NT2/D1 (cell line): ENCODE measurements at regions not wholly inside any gene's neighbourhood (a gene's known extent, or its start where the extent isn't known, plus 50 kb on each side); places are given as distances from the start of the nearest gene placed in this dataset.

Experiments used
- DNase-seq: peaks from one replicate; pipeline ENCODE4 v3.0.0-alpha.2; 2011; ENCODE audit warnings: low read depth, low spot score
- H3K27me3 ChIP-seq: 2 replicates; pipeline ENCODE4 v1.6.0; 2011; ENCODE audit warnings: mild to moderate bottlenecking; ENCODE audit not compliant: insufficient read length, insufficient read depth
- H3K36me3 ChIP-seq: 2 replicates; pipeline ENCODE4 v1.6.1; 2011; ENCODE audit warnings: mild to moderate bottlenecking, low read length, mixed read lengths; ENCODE audit not compliant: insufficient read depth, insufficient read length
- H3K4me1 ChIP-seq: 2 replicates; pipeline ENCODE4 v1.5.1; 2011; ENCODE audit not compliant: insufficient read depth, insufficient read length
- H3K4me3 ChIP-seq: 2 replicates; pipeline ENCODE4 v1.5.1; 2011; ENCODE audit warnings: low read depth; ENCODE audit not compliant: insufficient read length
- H3K9ac ChIP-seq: 2 replicates; pipeline ENCODE4 v1.6.0; 2011; ENCODE audit warnings: low read depth; ENCODE audit not compliant: insufficient read length
- H3K9me3 ChIP-seq: 2 replicates; pipeline ENCODE4 v1.5.1; 2011; ENCODE audit warnings: mild to moderate bottlenecking, low read length; ENCODE audit not compliant: insufficient read depth
- SUZ12 ChIP-seq: IDR thresholded peaks from 2 replicates; pipeline ENCODE4 v1.6.1; 2011; ENCODE audit not compliant: insufficient read length, insufficient read depth; ENCODE audit errors: extremely low read depth
- YY1 ChIP-seq: IDR thresholded peaks from 2 replicates; pipeline ENCODE4 v1.6.1; 2011; ENCODE audit not compliant: insufficient read length, insufficient read depth
- ZNF274 ChIP-seq: IDR thresholded peaks from 2 replicates; pipeline ENCODE4 v1.6.1; 2011; ENCODE audit warnings: mild to moderate bottlenecking, low read depth, low read length

- Histone ChIP-seq H3K27me3 (no peaks in the 10 kb centered on the region), H3K9me3 (no peaks in the 10 kb centered on the region), H3K4me1 (peaks cover 2% of the 10 kb centered on the region), H3K9ac (no peak overlapping the region), H3K36me3 (no peaks in the 10 kb centered on the region), H3K4me3 (no peak overlapping the region)
- TF ChIP-seq YY1: no peak
- no peak for TF ChIP-seq ZNF274
- no peak for TF ChIP-seq SUZ12
- no peak for DNase-seq
These were observed 582.4 kb upstream of the BRINP1 start for GRCh38 chr9:119951591-119951990.

DNA sequence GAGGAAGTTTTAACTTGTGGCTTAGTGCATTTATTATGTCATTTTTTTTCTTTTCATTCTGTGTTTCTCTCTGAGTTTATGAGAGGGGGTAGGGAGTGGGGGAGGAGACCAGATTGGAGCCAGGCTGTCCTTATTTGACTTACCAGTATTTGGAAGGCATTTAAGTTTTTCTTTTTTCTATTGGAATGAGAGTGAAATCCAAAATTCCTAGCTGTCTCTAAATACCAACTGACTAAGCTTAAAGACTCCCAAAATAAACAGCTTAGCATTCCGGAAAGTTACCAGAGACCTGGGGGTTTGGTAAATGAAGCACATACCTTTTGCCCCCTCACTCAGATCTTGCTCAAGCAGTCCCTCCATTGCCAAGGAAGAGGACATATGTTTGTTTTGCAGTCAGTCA is 581.9 kb upstream of the BRINP1 start:
- Histone ChIP-seq H3K4me3 (no peak overlapping the region), H3K27me3 (no peaks in the 10 kb centered on the region), H3K9ac (no peak overlapping the region), H3K36me3 (no peaks in the 10 kb centered on the region), H3K4me1 (peaks cover 2% of the 10 kb centered on the region), H3K9me3 (no peaks in the 10 kb centered on the region)
- no peak for TF ChIP-seq SUZ12
- TF ChIP-seq YY1: no peak
- no peak for TF ChIP-seq ZNF274
- DNase-seq: no peak

- TF ChIP-seq SUZ12: no peak
- no peak for TF ChIP-seq YY1
- no peak for TF ChIP-seq ZNF274
- Histone ChIP-seq H3K36me3 (no peaks in the 10 kb centered on the region), H3K9me3 (no peaks in the 10 kb centered on the region), H3K4me3 (no peak overlapping the region), H3K9ac (no peak overlapping the region), H3K27me3 (no peaks in the 10 kb centered on the region), H3K4me1 (no peaks in the 10 kb centered on the region)
- no peak for DNase-seq
These were observed 576.5 kb upstream of the BRINP1 start for GRCh38 chr9:119945686-119946085.

DNA sequence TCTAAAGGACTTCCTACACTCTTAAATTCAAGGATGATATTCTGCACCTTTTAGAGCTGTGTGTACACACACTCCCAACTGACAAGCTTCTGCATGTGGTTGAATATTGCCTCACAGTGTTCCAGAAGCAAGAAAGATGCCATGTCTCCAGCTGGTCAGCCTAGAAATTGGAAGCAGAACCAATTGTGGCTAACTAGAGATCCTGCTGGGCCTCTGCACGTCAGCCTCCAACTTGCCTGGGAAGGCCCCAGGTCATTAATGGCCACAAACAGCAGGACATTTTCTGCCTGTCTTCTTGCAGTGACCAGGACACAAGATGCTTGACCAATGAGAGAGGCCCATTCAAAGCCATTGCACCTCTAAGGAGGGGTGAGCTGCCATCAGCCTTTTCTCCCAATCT is 571.9 kb upstream of the BRINP1 start:
- H3K36me3 ChIP-seq: no peaks in the 10 kb centered on the region
- H3K4me1 ChIP-seq: peaks cover 4% of the 10 kb centered on the region
- H3K4me3 ChIP-seq: no peak overlapping the region
- no peak for DNase-seq
- no peak overlapping the region for H3K9ac ChIP-seq
- no peaks in the 10 kb centered on the region for H3K9me3 ChIP-seq
- no peaks in the 10 kb centered on the region for H3K27me3 ChIP-seq
- TF ChIP-seq SUZ12: no peak
- TF ChIP-seq YY1: no peak
- no peak for TF ChIP-seq ZNF274

- no peak for TF ChIP-seq YY1
- TF ChIP-seq SUZ12: no peak
- no peak for TF ChIP-seq ZNF274
- H3K9ac ChIP-seq: no peak overlapping the region
- no peak for DNase-seq
- H3K4me1 ChIP-seq: peaks cover 4% of the 10 kb centered on the region
- no peaks in the 10 kb centered on the region for H3K9me3 ChIP-seq
- H3K4me3 ChIP-seq: no peak overlapping the region
- H3K27me3 ChIP-seq: no peaks in the 10 kb centered on the region
- H3K36me3 ChIP-seq: no peaks in the 10 kb centered on the region
These were observed 569.6 kb upstream of the BRINP1 start for GRCh38 chr9:119938871-119939270.

- Histone ChIP-seq H3K4me1 (peaks cover 4% of the 10 kb centered on the region), H3K9me3 (no peaks in the 10 kb centered on the region), H3K4me3 (no peak overlapping the region), H3K27me3 (no peaks in the 10 kb centered on the region), H3K9ac (no peak overlapping the region), H3K36me3 (no peaks in the 10 kb centered on the region)
- TF ChIP-seq ZNF274 (no peak), SUZ12 (no peak), YY1 (no peak)
- DNase-seq: no peak
These were observed 565.3 kb upstream of the BRINP1 start for GRCh38 chr9:119934497-119934896.

GRCh38 chr9:119933191-119933590 is 564.0 kb upstream of the BRINP1 start:
- H3K27me3 ChIP-seq: no peaks in the 10 kb centered on the region
- no peak for DNase-seq
- TF ChIP-seq YY1: no peak
- no peak for TF ChIP-seq SUZ12
- TF ChIP-seq ZNF274: no peak
- no peaks in the 10 kb centered on the region for H3K4me1 ChIP-seq
- no peaks in the 10 kb centered on the region for H3K9me3 ChIP-seq
- no peak overlapping the region for H3K4me3 ChIP-seq
- H3K9ac ChIP-seq: no peak overlapping the region
- H3K36me3 ChIP-seq: no peaks in the 10 kb centered on the region

- no peaks in the 10 kb centered on the region for H3K27me3 ChIP-seq
- H3K9ac ChIP-seq: no peak overlapping the region
- no peaks in the 10 kb centered on the region for H3K4me1 ChIP-seq
- TF ChIP-seq SUZ12 (no peak), ZNF274 (no peak), YY1 (no peak)
- H3K4me3 ChIP-seq: no peak overlapping the region
- no peaks in the 10 kb centered on the region for H3K9me3 ChIP-seq
- H3K36me3 ChIP-seq: no peaks in the 10 kb centered on the region
- DNase-seq: no peak
These were observed 555.5 kb upstream of the BRINP1 start for GRCh38 chr9:119924736-119925135.
